A549 (cell line): ENCODE measurements at regions not wholly inside any gene's neighbourhood (a gene's known extent, or its start where the extent isn't known, plus 50 kb on each side); places are given as distances from the start of the nearest gene placed in this dataset.

ENCODE experiments used
- ATAC-seq, 2 experiments: fragments of 200-7000 bp in 1 of 2; fragments of >200 bp in 1 of 2; cut with Nextera tagmentation in 1 of 2; cut with Tn5 transposase in 1 of 2; 3 replicates each; pipeline versions ENCODE4 v1.8.0 to v1.9.1; 2018 to 2020; ENCODE audit warnings: mild to moderate bottlenecking in 1 of 2, moderate library complexity in 1 of 2
- CTCF ChIA-PET: fragments of 300-600 bp; sonication (Branson Sonifier 250); formaldehyde crosslinking; extraction: SDS; loops from one replicate; lab custom pipeline; 2021; ENCODE audit warnings: antibody characterized with exemption, inconsistent platforms; lab: Yijun Ruan, JAX
- POLR2A ChIA-PET: fragments of 350-600 bp; formaldehyde crosslinking; extraction: SDS; loops from one replicate; lab custom pipeline; 2021; ENCODE audit warnings: antibody characterized with exemption, inconsistent platforms; lab: Yijun Ruan, JAX
- DNase-seq, 2 experiments: peaks; one replicate each; pipeline versions ENCODE4 v3.0.0 to v3.0.0-alpha.2; 2011 to 2016; ENCODE audit warnings: low read depth in 1 of 2, low spot score in 1 of 2
- FAIRE-seq: peaks from 2 replicates; lab custom pipeline; 2011; peaks lifted over from hg19 to GRCh38; lab: Jason Lieb, UNC
- H3K27ac ChIP-seq, 2 experiments: fragments of >200 bp; sonication (Bioruptor Twin); formaldehyde crosslinking; 3 replicates each; pipeline ENCODE4 v1.5.1; 2016 to 2017
- H3K4me1 ChIP-seq: fragments of >200 bp; sonication (Bioruptor Twin); formaldehyde crosslinking; 3 replicates; pipeline ENCODE4 v1.6.1; 2016
- H3K4me2 ChIP-seq: fragments of >200 bp; sonication (Bioruptor Twin); formaldehyde crosslinking; 3 replicates; pipeline ENCODE4 v1.6.1; 2016
- H3K4me3 ChIP-seq: fragments of >200 bp; sonication (Bioruptor Twin); formaldehyde crosslinking; 3 replicates; pipeline ENCODE4 v1.5.1; 2016
- H3K9me3 ChIP-seq: fragments of >200 bp; sonication (Bioruptor Twin); formaldehyde crosslinking; 3 replicates; pipeline ENCODE4 v1.6.1; 2016
- CBX2 ChIP-seq: fragments of 200-600 bp; sonication (generic); IDR thresholded peaks from 2 replicates; pipeline ENCODE4 v1.6.1; 2016; ENCODE audit warnings: low read depth, mild to moderate bottlenecking, borderline replicate concordance
- EHMT2 ChIP-seq: fragments of 200-600 bp; sonication (generic); IDR thresholded peaks from 2 replicates; pipeline ENCODE4 v1.6.1; 2016; ENCODE audit warnings: antibody characterized with exemption, low read depth, mild to moderate bottlenecking, moderate library complexity
- ESRRA ChIP-seq: fragments of 150-350 bp; IDR thresholded peaks from 2 replicates; pipeline ENCODE4 v1.6.1; 2014; ENCODE audit warnings: mild to moderate bottlenecking, low read length, borderline replicate concordance
- FOSB ChIP-seq: fragments of 250-450 bp; sonication (Bioruptor Pico); IDR thresholded peaks from 2 replicates; pipeline ENCODE4 v1.5.0; 2020; ENCODE audit warnings: mild to moderate bottlenecking, moderate library complexity
- FOSL2 ChIP-seq, 2 experiments: fragments of 450-650 bp in 1 of 2; fragments of >200 bp in 1 of 2; sonication (Bioruptor Twin) in 1 of 2; formaldehyde crosslinking; IDR thresholded peaks; 2 replicates each; pipeline versions ENCODE4 v1.5.0 to v1.6.1; 2016 to 2020; ENCODE audit warnings: mild to moderate bottlenecking in 1 of 2, moderate library complexity in 1 of 2
- GATA3 ChIP-seq: IDR thresholded peaks from 2 replicates; pipeline ENCODE4 v1.6.1; 2012; ENCODE audit warnings: borderline replicate concordance
- HEYL ChIP-seq: fragments of 250-450 bp; sonication (Bioruptor Pico); IDR thresholded peaks from 2 replicates; pipeline ENCODE4 v1.8.0; 2021; ENCODE audit warnings: mild to moderate bottlenecking, moderate library complexity
- JUN ChIP-seq, 2 experiments: fragments of >200 bp; sonication (Bioruptor Twin); formaldehyde crosslinking; IDR thresholded peaks; 2 replicates in 1 of 2; 3 replicates in 1 of 2; pipeline ENCODE4 v1.6.1; 2016 to 2017
- JUNB ChIP-seq: fragments of >200 bp; sonication (Bioruptor Twin); formaldehyde crosslinking; IDR thresholded peaks from 2 replicates; pipeline ENCODE4 v1.6.1; 2016
- MAFK ChIP-seq: fragments of 450-650 bp; IDR thresholded peaks from 2 replicates; pipeline ENCODE4 v1.6.1; 2014; ENCODE audit not compliant: partially characterized antibody
- MYC ChIP-seq: IDR thresholded peaks from 2 replicates; pipeline ENCODE4 v1.6.1; 2012; ENCODE audit warnings: mild to moderate bottlenecking, inconsistent platforms, low read length, improper control_type of control experiment, borderline replicate concordance
- NPAS2 ChIP-seq: fragments of 250-450 bp; sonication (Bioruptor Pico); IDR thresholded peaks from 2 replicates; pipeline ENCODE4 v1.8.0; 2022; ENCODE audit warnings: mild to moderate bottlenecking, moderate library complexity, borderline replicate concordance
- NR3C1 ChIP-seq: fragments of >200 bp; sonication (Bioruptor Twin); formaldehyde crosslinking; IDR thresholded peaks from 3 replicates; pipeline ENCODE4 v1.6.1; 2017
- PHF8 ChIP-seq: fragments of 200-600 bp; sonication (generic); IDR thresholded peaks from 2 replicates; pipeline ENCODE4 v1.6.1; 2016; ENCODE audit warnings: low read depth, mild to moderate bottlenecking, antibody characterized with exemption, moderate library complexity, borderline replicate concordance
- RARB ChIP-seq: fragments of 250-450 bp; sonication (Bioruptor Pico); IDR thresholded peaks from 2 replicates; pipeline ENCODE4 v1.8.0; 2021; ENCODE audit warnings: mild to moderate bottlenecking, moderate library complexity
- RCOR1 ChIP-seq: fragments of 150-350 bp; IDR thresholded peaks from 2 replicates; pipeline ENCODE4 v1.6.1; 2014; ENCODE audit warnings: antibody characterized with exemption, low read length, low read depth
- RFX5 ChIP-seq: fragments of 450-650 bp; IDR thresholded peaks from 2 replicates; pipeline ENCODE4 v1.7.1; 2014; ENCODE audit warnings: antibody characterized with exemption, mild to moderate bottlenecking, moderate library complexity
- SMC3 ChIP-seq: fragments of >200 bp; sonication (Bioruptor Twin); formaldehyde crosslinking; IDR thresholded peaks from 3 replicates; pipeline ENCODE4 v1.6.1; 2018; ENCODE audit warnings: inconsistent platforms
- TFCP2L1 ChIP-seq: fragments of 250-450 bp; sonication (Bioruptor Pico); IDR thresholded peaks from 2 replicates; pipeline ENCODE4 v1.5.0; 2021; ENCODE audit warnings: mild to moderate bottlenecking
- ZC3H11A ChIP-seq: fragments of 450-650 bp; IDR thresholded peaks from 2 replicates; pipeline ENCODE4 v1.6.1; 2014; ENCODE audit warnings: antibody characterized with exemption, mild to moderate bottlenecking
- ZFP36 ChIP-seq: fragments of 450-650 bp; IDR thresholded peaks from 2 replicates; pipeline ENCODE4 v1.6.1; 2014; ENCODE audit warnings: borderline replicate concordance; ENCODE audit not compliant: partially characterized antibody
- WGBS: methylation state at CpG from one replicate; pipeline ENCODE4 v1.1.6; 2017; ENCODE audit errors: missing lambda C conversion rate; 5-methylcytosine and 5-hydroxymethylcytosine counted together
- TF ChIP-seq, protein P1 (sequence below): IDR thresholded peaks from 2 replicates; pipeline ENCODE4 v1.6.1; 2012
- TF ChIP-seq, protein P2 (sequence below): IDR thresholded peaks from 2 replicates; pipeline ENCODE4 v1.6.1; 2012; ENCODE audit warnings: low read depth, borderline replicate concordance
- TF ChIP-seq, protein P3 (sequence below): fragments of 250-450 bp; sonication (Bioruptor Pico); IDR thresholded peaks from 2 replicates; pipeline ENCODE4 v1.5.0; 2021; ENCODE audit warnings: mild to moderate bottlenecking, moderate library complexity, borderline replicate concordance
- TF ChIP-seq, protein P4 (sequence below): fragments of 250-450 bp; sonication (Bioruptor Pico); IDR thresholded peaks from 2 replicates; pipeline ENCODE4 v1.5.0; 2020; ENCODE audit warnings: low read depth, mild to moderate bottlenecking, moderate library complexity

DNA sequence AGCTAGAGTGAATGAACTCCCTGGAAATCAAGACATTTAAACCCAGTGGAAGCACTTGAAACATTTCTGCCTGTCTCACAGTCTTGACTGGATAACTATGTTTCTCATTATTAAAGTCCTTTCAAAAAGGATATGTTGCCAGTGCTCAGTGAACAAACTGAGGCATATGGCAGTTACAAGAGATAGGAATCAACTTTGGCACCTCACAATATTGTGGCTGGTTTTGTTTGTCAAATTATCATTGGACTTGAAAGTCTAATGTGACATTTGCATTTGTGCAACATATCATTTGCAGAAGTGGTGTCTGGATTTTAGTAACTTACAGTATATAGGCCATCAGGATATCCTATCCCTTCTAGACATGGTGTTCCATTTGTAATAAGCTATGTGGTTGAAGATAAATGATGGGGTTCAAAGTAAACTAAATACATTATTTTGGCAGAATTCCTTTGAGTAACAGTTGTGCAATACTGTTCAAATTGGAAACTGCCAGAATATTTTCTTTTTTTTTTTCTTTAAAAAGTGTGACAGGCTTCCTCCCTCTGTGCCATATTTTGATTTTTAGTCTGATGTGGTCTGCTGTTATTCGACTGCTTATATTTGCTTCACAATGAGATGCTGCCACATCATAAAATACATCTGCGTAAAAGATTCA, 927.7 kb downstream of the FLRT2 start:
- ChIA-PET CTCF (no interaction called here), POLR2A (no interaction called here)
- no peak for TF ChIP-seq RARB (CRISPR knock-in tag)
- TF ChIP-seq, protein P1, sequence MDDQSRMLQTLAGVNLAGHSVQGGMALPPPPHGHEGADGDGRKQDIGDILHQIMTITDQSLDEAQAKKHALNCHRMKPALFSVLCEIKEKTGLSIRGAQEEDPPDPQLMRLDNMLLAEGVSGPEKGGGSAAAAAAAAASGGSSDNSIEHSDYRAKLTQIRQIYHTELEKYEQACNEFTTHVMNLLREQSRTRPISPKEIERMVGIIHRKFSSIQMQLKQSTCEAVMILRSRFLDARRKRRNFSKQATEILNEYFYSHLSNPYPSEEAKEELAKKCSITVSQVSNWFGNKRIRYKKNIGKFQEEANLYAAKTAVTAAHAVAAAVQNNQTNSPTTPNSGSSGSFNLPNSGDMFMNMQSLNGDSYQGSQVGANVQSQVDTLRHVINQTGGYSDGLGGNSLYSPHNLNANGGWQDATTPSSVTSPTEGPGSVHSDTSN, result no peak
- TF ChIP-seq ZC3H11A, result no peak
- no peak for TF ChIP-seq JUNB
- TF ChIP-seq GATA3, result no peak
- no peak for TF ChIP-seq MAFK
- no peak for TF ChIP-seq ESRRA
- TF ChIP-seq CBX2, result no peak
- no peak for TF ChIP-seq HEYL (CRISPR knock-in tag)
- TF ChIP-seq NR3C1, result no peak
- TF ChIP-seq MYC, result no peak
- Histone ChIP-seq H3K27ac (no peak overlapping the region), H3K9me3 (peaks cover 3% of the 10 kb centered on the region; the same call in 1 of the 3 replicates), H3K4me3 (no peak overlapping the region), H3K4me2 (no peak overlapping the region), H3K4me1 (no peaks in the 10 kb centered on the region)
- ATAC-seq, result no peak
- DNase-seq, result no peak
- FAIRE-seq, result no peak
- 3% methylated on average over 2 of the region's 2 CpGs for WGBS

DNA sequence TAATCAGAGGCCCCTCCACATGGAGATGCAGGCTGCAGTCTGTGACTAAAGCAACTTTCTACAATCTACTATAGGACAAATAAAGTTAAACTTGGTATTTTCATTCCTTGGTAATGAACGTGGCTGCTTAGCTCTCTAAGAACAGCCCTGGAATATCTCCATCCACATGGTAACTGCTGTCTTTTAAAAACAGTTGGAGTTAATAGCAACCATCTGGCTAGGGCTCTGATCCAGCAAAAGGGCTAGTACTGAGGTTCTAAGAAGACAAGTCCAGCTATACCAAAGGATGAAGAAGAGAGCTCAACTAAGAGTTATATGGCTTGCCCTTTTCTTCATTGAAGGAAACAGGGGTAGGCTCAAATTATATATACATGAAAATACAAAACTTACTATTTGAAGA, 920.1 kb downstream of the FLRT2 start:
- Histone ChIP-seq H3K4me3 (no peak overlapping the region), H3K9me3 (no peaks in the 10 kb centered on the region), H3K4me1 (no peaks in the 10 kb centered on the region), H3K27ac (no peak overlapping the region), H3K4me2 (no peak overlapping the region)
- ChIA-PET CTCF (interaction anchor here (0.6 kb wide), 1 partner anchor 422 kb away, joined by 3 read pairs; no protein-coding TSS in a partner anchor), POLR2A (no interaction called here)
- ATAC-seq, result no peak
- no peak for TF ChIP-seq FOSB
- no peak for TF ChIP-seq EHMT2
- TF ChIP-seq FOSL2 (IDR thresholded peaks at IDR 0.05), result no peak
- no peak for TF ChIP-seq FOSL2 (CRISPR knock-in tag; IDR thresholded peaks at IDR 0.05)
- no peak for TF ChIP-seq ZFP36
- 0% methylated on average over 1 of the region's 1 CpG for WGBS
- FAIRE-seq, result no peak
- no peak for DNase-seq

DNA sequence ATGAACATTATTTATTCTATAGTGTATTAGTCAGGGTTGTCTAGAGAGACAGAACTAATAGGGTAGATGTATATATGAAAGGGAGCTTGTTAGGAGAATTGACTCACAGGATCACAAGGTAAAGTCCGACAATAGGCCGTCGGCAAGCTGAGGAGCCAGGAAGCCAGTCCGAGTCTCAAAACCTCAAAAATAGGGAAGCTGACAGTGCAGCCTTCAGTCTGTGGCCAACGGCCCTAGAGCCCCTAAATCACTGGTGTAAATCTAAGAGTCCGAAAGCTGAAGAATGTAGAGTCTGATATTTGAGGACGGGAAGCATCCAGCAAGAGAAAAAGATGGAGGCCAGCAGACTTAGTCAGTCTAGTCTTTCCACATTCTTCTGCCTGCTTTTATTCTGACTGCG, 912.2 kb downstream of the FLRT2 start:
- TF ChIP-seq RARB (CRISPR knock-in tag), result no peak
- no peak for TF ChIP-seq MAFK
- no peak for TF ChIP-seq TFCP2L1 (CRISPR knock-in tag)
- TF ChIP-seq JUN (IDR thresholded peaks at IDR 0.05), result no peak
- TF ChIP-seq, protein P1, result no peak
- no peak overlapping the region for H3K27ac ChIP-seq
- H3K4me3 ChIP-seq, result no peak overlapping the region
- POLR2A ChIA-PET, result no interaction called here
- CTCF ChIA-PET, result no interaction called here
- no peak for ATAC-seq
- no peak for DNase-seq
- no peaks in the 10 kb centered on the region for H3K9me3 ChIP-seq
- H3K4me2 ChIP-seq, result no peak overlapping the region
- WGBS, result 39% methylated on average over 8 of the region's 8 CpGs
- H3K4me1 ChIP-seq, result no peaks in the 10 kb centered on the region
- FAIRE-seq, result no peak

DNA sequence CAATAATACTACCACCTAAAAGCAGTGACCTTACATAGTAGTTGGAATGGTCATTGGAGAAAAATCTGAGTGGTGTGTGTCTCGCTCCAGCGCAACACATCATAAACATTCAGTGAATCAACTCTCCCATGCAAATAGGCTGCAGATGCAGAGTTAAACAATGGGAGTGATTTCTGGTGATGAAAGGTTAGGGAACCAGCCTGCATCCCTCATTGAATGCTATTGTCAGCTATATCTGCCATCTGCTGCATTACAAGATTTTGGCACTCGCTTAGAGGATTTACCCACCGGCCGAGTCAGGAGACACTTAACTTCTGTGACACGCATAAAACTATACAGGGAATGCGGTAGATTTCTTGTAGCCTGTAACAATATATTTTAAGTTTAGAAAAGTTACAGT, 900.9 kb downstream of the FLRT2 start:
- Histone ChIP-seq H3K27ac (no peak overlapping the region), H3K9me3 (no peaks in the 10 kb centered on the region; the same call in 2 of the 3 replicates), H3K4me1 (no peaks in the 10 kb centered on the region), H3K4me2 (no peak overlapping the region), H3K4me3 (no peak overlapping the region)
- TF ChIP-seq NPAS2 (CRISPR knock-in tag) (no peak), NR3C1 (no peak), RFX5 (no peak), TFCP2L1 (CRISPR knock-in tag) (no peak), SMC3 (no peak), PHF8 (no peak), CBX2 (no peak), RCOR1 (no peak), JUN (IDR thresholded peaks at IDR 0.05) (no peak)
- TF ChIP-seq, protein P2, sequence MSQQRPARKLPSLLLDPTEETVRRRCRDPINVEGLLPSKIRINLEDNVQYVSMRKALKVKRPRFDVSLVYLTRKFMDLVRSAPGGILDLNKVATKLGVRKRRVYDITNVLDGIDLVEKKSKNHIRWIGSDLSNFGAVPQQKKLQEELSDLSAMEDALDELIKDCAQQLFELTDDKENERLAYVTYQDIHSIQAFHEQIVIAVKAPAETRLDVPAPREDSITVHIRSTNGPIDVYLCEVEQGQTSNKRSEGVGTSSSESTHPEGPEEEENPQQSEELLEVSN, result no peak
- TF ChIP-seq, protein P3, sequence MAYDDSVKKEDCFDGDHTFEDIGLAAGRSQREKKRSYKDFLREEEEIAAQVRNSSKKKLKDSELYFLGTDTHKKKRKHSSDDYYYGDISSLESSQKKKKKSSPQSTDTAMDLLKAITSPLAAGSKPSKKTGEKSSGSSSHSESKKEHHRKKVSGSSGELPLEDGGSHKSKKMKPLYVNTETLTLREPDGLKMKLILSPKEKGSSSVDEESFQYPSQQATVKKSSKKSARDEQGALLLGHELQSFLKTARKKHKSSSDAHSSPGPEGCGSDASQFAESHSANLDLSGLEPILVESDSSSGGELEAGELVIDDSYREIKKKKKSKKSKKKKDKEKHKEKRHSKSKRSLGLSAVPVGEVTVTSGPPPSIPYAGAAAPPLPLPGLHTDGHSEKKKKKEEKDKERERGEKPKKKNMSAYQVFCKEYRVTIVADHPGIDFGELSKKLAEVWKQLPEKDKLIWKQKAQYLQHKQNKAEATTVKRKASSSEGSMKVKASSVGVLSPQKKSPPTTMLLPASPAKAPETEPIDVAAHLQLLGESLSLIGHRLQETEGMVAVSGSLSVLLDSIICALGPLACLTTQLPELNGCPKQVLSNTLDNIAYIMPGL (CRISPR knock-in tag), result no peak
- TF ChIP-seq, protein P4, sequence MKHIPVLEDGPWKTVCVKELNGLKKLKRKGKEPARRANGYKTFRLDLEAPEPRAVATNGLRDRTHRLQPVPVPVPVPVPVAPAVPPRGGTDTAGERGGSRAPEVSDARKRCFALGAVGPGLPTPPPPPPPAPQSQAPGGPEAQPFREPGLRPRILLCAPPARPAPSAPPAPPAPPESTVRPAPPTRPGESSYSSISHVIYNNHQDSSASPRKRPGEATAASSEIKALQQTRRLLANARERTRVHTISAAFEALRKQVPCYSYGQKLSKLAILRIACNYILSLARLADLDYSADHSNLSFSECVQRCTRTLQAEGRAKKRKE (CRISPR knock-in tag), result no peak
- no peak for FAIRE-seq
- 30% methylated on average over 7 of the region's 7 CpGs for WGBS
- DNase-seq, result no peak
- ATAC-seq, result no peak
- ChIA-PET POLR2A (no interaction called here), CTCF (no interaction called here)
